ENCODE measurements at regions not wholly inside any gene's neighbourhood (a gene's known extent, or its start where the extent isn't known, plus 50 kb on each side); places are given as distances from the start of the nearest gene placed in this dataset.
"Not testable (repeated sequence)": the region's sequence is repeated elsewhere in the genome, so short reads cannot be mapped to it uniquely, and the experiment has no call there.

GRCh38 chr9:22217254-22217653 is 208.1 kb upstream of the CDKN2B start:
- no TSS peak for BruUV-seq (replicated peaks)
- H3K4me1 Mint-ChIP-seq (ENCODE audit: low read depth, unreplicated experiment) = peaks cover 11% of the 10 kb centered on the region
- CTCF ChIA-PET = no interaction called here

GRCh38 chr9:22225856-22226255 is 216.8 kb upstream of the CDKN2B start:
- CTCF ChIA-PET; H3K27ac Mint-ChIP-seq (ENCODE audit: unreplicated experiment); H3K4me1 Mint-ChIP-seq (ENCODE audit: low read depth, unreplicated experiment); H3K27me3 Mint-ChIP-seq (ENCODE audit: unreplicated experiment); intact Hi-C loops (cut with micrococcal nuclease; ENCODE audit: unreplicated experiment); H3K36me3 Mint-ChIP-seq (ENCODE audit: insufficient read depth, unreplicated experiment); H3K9me3 Mint-ChIP-seq (ENCODE audit: low read depth, unreplicated experiment); BruUV-seq (replicated peaks); DNase-seq; H3K4me3 Mint-ChIP-seq (ENCODE audit: low read depth, unreplicated experiment): not testable (repeated sequence)

More at GRCh38 chr9:22217254-22217653, 208.1 kb upstream of the CDKN2B start:
- Mint-ChIP-seq H3K4me3 (ENCODE audit: low read depth, unreplicated experiment) (no peak overlapping the region), H3K9me3 (ENCODE audit: low read depth, unreplicated experiment) (peaks cover 2% of the 10 kb centered on the region), H3K27me3 (ENCODE audit: unreplicated experiment) (no peaks in the 10 kb centered on the region), H3K36me3 (ENCODE audit: insufficient read depth, unreplicated experiment) (no peaks in the 10 kb centered on the region), H3K27ac (ENCODE audit: unreplicated experiment) (no peak overlapping the region)
- no peak for DNase-seq
- TF ChIP-seq CTCF (IDR thresholded peaks at IDR 0.05; ENCODE audit: unreplicated experiment) = no peak
- intact Hi-C loops (cut with micrococcal nuclease; ENCODE audit: unreplicated experiment) = no loop called here

GRCh38 chr9:22227986-22228385 is 218.6 kb upstream of the DMRTA1 start:
- Mint-ChIP-seq H3K27me3 (ENCODE audit: unreplicated experiment) (no peaks in the 10 kb centered on the region), H3K27ac (ENCODE audit: unreplicated experiment) (no peak overlapping the region), H3K4me1 (ENCODE audit: low read depth, unreplicated experiment) (peaks cover 5% of the 10 kb centered on the region), H3K9me3 (ENCODE audit: low read depth, unreplicated experiment) (peaks cover 10% of the 10 kb centered on the region), H3K36me3 (ENCODE audit: insufficient read depth, unreplicated experiment) (no peaks in the 10 kb centered on the region), H3K4me3 (ENCODE audit: low read depth, unreplicated experiment) (no peak overlapping the region)
- TF ChIP-seq CTCF (IDR thresholded peaks at IDR 0.05; ENCODE audit: unreplicated experiment) = no peak
- no TSS peak for BruUV-seq (replicated peaks)
- CTCF ChIA-PET = no interaction called here
- intact Hi-C loops (cut with micrococcal nuclease; ENCODE audit: unreplicated experiment) = no loop called here
- no peak for DNase-seq

- peaks cover 10% of the 10 kb centered on the region for H3K9me3 Mint-ChIP-seq (ENCODE audit: low read depth, unreplicated experiment)
- no peak for DNase-seq
Observed at GRCh38 chr9:22228542-22228941, 218.1 kb upstream of the DMRTA1 start.

GRCh38 chr9:22229069-22229468 is 217.6 kb upstream of the DMRTA1 start:
- intact Hi-C loops (cut with micrococcal nuclease; ENCODE audit: unreplicated experiment) = no loop called here
- no peaks in the 10 kb centered on the region for H3K36me3 Mint-ChIP-seq (ENCODE audit: insufficient read depth, unreplicated experiment)
- no TSS peak for BruUV-seq (replicated peaks)
- TF ChIP-seq CTCF (IDR thresholded peaks at IDR 0.05; ENCODE audit: unreplicated experiment) = no peak
- CTCF ChIA-PET = no interaction called here
- peaks cover 9% of the 10 kb centered on the region for H3K4me1 Mint-ChIP-seq (ENCODE audit: low read depth, unreplicated experiment)
- H3K4me3 Mint-ChIP-seq (ENCODE audit: low read depth, unreplicated experiment) = no peak overlapping the region
- H3K9me3 Mint-ChIP-seq (ENCODE audit: low read depth, unreplicated experiment) = peaks cover 10% of the 10 kb centered on the region
- H3K27me3 Mint-ChIP-seq (ENCODE audit: unreplicated experiment) = no peaks in the 10 kb centered on the region
- DNase-seq = no peak
- no peak overlapping the region for H3K27ac Mint-ChIP-seq (ENCODE audit: unreplicated experiment)

More at GRCh38 chr9:22228542-22228941, 218.1 kb upstream of the DMRTA1 start:
- Mint-ChIP-seq H3K36me3 (ENCODE audit: insufficient read depth, unreplicated experiment) (no peaks in the 10 kb centered on the region), H3K27ac (ENCODE audit: unreplicated experiment) (no peak overlapping the region), H3K4me1 (ENCODE audit: low read depth, unreplicated experiment) (peaks cover 9% of the 10 kb centered on the region), H3K27me3 (ENCODE audit: unreplicated experiment) (no peaks in the 10 kb centered on the region), H3K4me3 (ENCODE audit: low read depth, unreplicated experiment) (no peak overlapping the region)
- no TSS peak for BruUV-seq (replicated peaks)
- no peak for TF ChIP-seq CTCF (IDR thresholded peaks at IDR 0.05; ENCODE audit: unreplicated experiment)
- CTCF ChIA-PET = no interaction called here
- intact Hi-C loops (cut with micrococcal nuclease; ENCODE audit: unreplicated experiment) = no loop called here

GRCh38 chr9:22231309-22231708 is 215.3 kb upstream of the DMRTA1 start:
- intact Hi-C loops (cut with micrococcal nuclease; ENCODE audit: unreplicated experiment); H3K36me3 Mint-ChIP-seq (ENCODE audit: insufficient read depth, unreplicated experiment); BruUV-seq (replicated peaks); H3K4me3 Mint-ChIP-seq (ENCODE audit: low read depth, unreplicated experiment); H3K27ac Mint-ChIP-seq (ENCODE audit: unreplicated experiment); CTCF ChIA-PET; H3K9me3 Mint-ChIP-seq (ENCODE audit: low read depth, unreplicated experiment); DNase-seq; H3K27me3 Mint-ChIP-seq (ENCODE audit: unreplicated experiment): not testable (repeated sequence)
- H3K4me1 Mint-ChIP-seq (ENCODE audit: low read depth, unreplicated experiment) = peaks cover 11% of the 10 kb centered on the region

All from Calu3 (cell line).